H9 (cell line): ENCODE measurements at regions not wholly inside any gene's neighbourhood (a gene's known extent, or its start where the extent isn't known, plus 50 kb on each side); places are given as distances from the start of the nearest gene placed in this dataset.

Experiments
- DNase-seq: peaks from one replicate; pipeline ENCODE4 v3.0.0-alpha.2; 2017
- H2AFZ ChIP-seq: one replicate; pipeline ENCODE4 v1.6.1; 2013; ENCODE audit warnings: mild to moderate bottlenecking, low read length, control low read depth, moderate library complexity
- H2AK5ac ChIP-seq: 2 replicates; pipeline ENCODE4 v1.6.1; 2013; ENCODE audit warnings: low read length, control low read depth, mixed read lengths; ENCODE audit not compliant: insufficient read length
- H2BK120ac ChIP-seq: one replicate; pipeline ENCODE4 v1.6.1; 2013; ENCODE audit warnings: low read depth, mild to moderate bottlenecking, low read length, control low read depth, inconsistent platforms; ENCODE audit not compliant: poor library complexity, severe bottlenecking
- H2BK12ac ChIP-seq: 2 replicates; pipeline ENCODE4 v1.6.1; 2013; ENCODE audit warnings: low read length, control low read depth, mixed read lengths, low read depth; ENCODE audit not compliant: insufficient read length
- H2BK15ac ChIP-seq: 2 replicates; pipeline ENCODE4 v1.6.1; 2013; ENCODE audit warnings: low read depth, low read length, control low read depth
- H2BK20ac ChIP-seq: one replicate; pipeline ENCODE4 v1.6.1; 2013; ENCODE audit warnings: low read depth, mild to moderate bottlenecking, low read length, control low read depth, inconsistent platforms; ENCODE audit not compliant: poor library complexity, severe bottlenecking
- H2BK5ac ChIP-seq: 2 replicates; pipeline ENCODE4 v1.6.1; 2013; ENCODE audit warnings: low read length, control low read depth, mixed read lengths; ENCODE audit not compliant: insufficient read length
- H3K14ac ChIP-seq: 2 replicates; pipeline ENCODE4 v1.6.1; 2013; ENCODE audit warnings: low read length, control low read depth; ENCODE audit not compliant: insufficient read depth
- H3K18ac ChIP-seq: 2 replicates; pipeline ENCODE4 v1.6.1; 2013; ENCODE audit warnings: low read depth, mild to moderate bottlenecking, mixed read lengths, low read length, control low read depth; ENCODE audit not compliant: insufficient read length
- H3K23ac ChIP-seq: 2 replicates; pipeline ENCODE4 v1.6.1; 2013; ENCODE audit warnings: low read length, control low read depth, mixed read lengths, low read depth; ENCODE audit not compliant: insufficient read length
- H3K23me2 ChIP-seq: 2 replicates; pipeline ENCODE4 v1.6.1; 2013; ENCODE audit warnings: low read depth, mild to moderate bottlenecking, mixed read lengths, low read length, control low read depth; ENCODE audit not compliant: insufficient read length, poor library complexity, severe bottlenecking
- H3K27ac ChIP-seq: 2 replicates; pipeline ENCODE4 v1.5.1; 2013; ENCODE audit warnings: low read length, control low read depth, mixed read lengths, low read depth; ENCODE audit not compliant: insufficient read length
- H3K27me3 ChIP-seq: 2 replicates; pipeline ENCODE4 v1.6.1; 2013; ENCODE audit warnings: low read length, control low read depth, inconsistent platforms; ENCODE audit not compliant: insufficient read depth
- H3K4ac ChIP-seq: 2 replicates; pipeline ENCODE4 v1.6.1; 2013; ENCODE audit warnings: low read depth, mild to moderate bottlenecking, control low read depth, inconsistent platforms, low read length, moderate library complexity
- H3K4me1 ChIP-seq: 2 replicates; pipeline ENCODE4 v1.6.1; 2013; ENCODE audit warnings: low read length, control low read depth, inconsistent platforms; ENCODE audit not compliant: insufficient read depth
- H3K4me2 ChIP-seq: 2 replicates; pipeline ENCODE4 v1.6.1; 2013; ENCODE audit warnings: low read length, control low read depth, mixed read lengths; ENCODE audit not compliant: insufficient read length, insufficient read depth
- H3K56ac ChIP-seq: 2 replicates; pipeline ENCODE4 v1.6.1; 2013; ENCODE audit warnings: low read depth, mild to moderate bottlenecking, mixed read lengths, low read length, control low read depth; ENCODE audit not compliant: insufficient read length
- H3K79me1 ChIP-seq: 2 replicates; pipeline ENCODE4 v1.6.1; 2013; ENCODE audit warnings: low read depth, mild to moderate bottlenecking, moderate library complexity, low read length, control low read depth, inconsistent platforms; ENCODE audit not compliant: insufficient read depth, poor library complexity, severe bottlenecking
- H3K79me2 ChIP-seq: 2 replicates; pipeline ENCODE4 v1.6.1; 2013; ENCODE audit warnings: low read length, control low read depth, inconsistent platforms; ENCODE audit not compliant: insufficient read depth
- H3K9ac ChIP-seq: 2 replicates; pipeline ENCODE4 v1.6.1; 2013; ENCODE audit warnings: low read length, control low read depth, mixed read lengths; ENCODE audit not compliant: insufficient read length; ENCODE audit errors: extremely low read depth
- H3K9me3 ChIP-seq: one replicate; pipeline ENCODE4 v1.6.1; 2013; ENCODE audit warnings: low read depth, low read length, inconsistent platforms; ENCODE audit not compliant: control insufficient read depth
- H3T11ph ChIP-seq: one replicate; pipeline ENCODE4 v1.6.1; 2013; ENCODE audit warnings: mild to moderate bottlenecking, low read length, control low read depth, inconsistent platforms
- H4K20me1 ChIP-seq: one replicate; pipeline ENCODE4 v1.6.1; 2013; ENCODE audit not compliant: control insufficient read depth, insufficient read length, insufficient read depth
- H4K5ac ChIP-seq: 2 replicates; pipeline ENCODE4 v1.6.1; 2013; ENCODE audit warnings: low read depth, mild to moderate bottlenecking, mixed read lengths, low read length, control low read depth; ENCODE audit not compliant: insufficient read length
- H4K8ac ChIP-seq: replicated peaks from 2 replicates; pipeline ENCODE4 v1.6.1; 2013; ENCODE audit warnings: low read length, control low read depth, mixed read lengths, low read depth; ENCODE audit not compliant: insufficient read length
- H4K91ac ChIP-seq: 2 replicates; pipeline ENCODE4 v1.6.1; 2013; ENCODE audit warnings: low read depth, mild to moderate bottlenecking, moderate library complexity, mixed read lengths, low read length, control low read depth; ENCODE audit not compliant: insufficient read length
- H3K27ac Mint-ChIP-seq, 3 experiments: 2 replicates in 2 of 3; 3 replicates in 1 of 3; pipeline ENCODE4 v1.8.0; 2020 to 2021; ENCODE audit warnings: mixed read lengths in 3 of 3, mild to moderate bottlenecking in 1 of 3, moderate library complexity in 1 of 3
- H3K27me3 Mint-ChIP-seq: 2 replicates; pipeline ENCODE4 v1.8.0; 2021; ENCODE audit warnings: low read depth, mild to moderate bottlenecking, moderate library complexity, mixed read lengths
- H3K36me3 Mint-ChIP-seq, 3 experiments: 2 replicates in 2 of 3; 3 replicates in 1 of 3; pipeline ENCODE4 v1.8.0; 2020 to 2021; ENCODE audit warnings: low read depth in 3 of 3, mixed read lengths in 3 of 3; ENCODE audit not compliant: insufficient read depth in 1 of 3
- H3K4me1 Mint-ChIP-seq, 2 experiments: 2 replicates each; pipeline ENCODE4 v1.8.0; 2020; ENCODE audit warnings: mixed read lengths in 2 of 2
- H3K4me3 Mint-ChIP-seq, 2 experiments: 2 replicates in 1 of 2; 3 replicates in 1 of 2; pipeline ENCODE4 v1.8.0; 2020 to 2021; ENCODE audit warnings: mild to moderate bottlenecking in 2 of 2, mixed read lengths in 2 of 2, moderate library complexity in 1 of 2
- H3K9me3 Mint-ChIP-seq, 2 experiments: 2 replicates in 1 of 2; 3 replicates in 1 of 2; pipeline ENCODE4 v1.8.0; 2020; ENCODE audit warnings: mild to moderate bottlenecking in 2 of 2, mixed read lengths in 2 of 2, moderate library complexity in 1 of 2
- WGBS: extraction: QIAGEN DNeasy Blood & Tissue Kit; methylation state at CpG from one replicate; pipeline ENCODE4 v1.1.7; 2013; ENCODE audit warnings: missing lambda C conversion rate, low lambda C conversion rate, mixed read lengths; ENCODE audit not compliant: insufficient read length; ENCODE audit errors: extremely low coverage; 5-methylcytosine and 5-hydroxymethylcytosine counted together
- TF ChIP-seq, protein P1 (sequence below): fragments of 200-600 bp; sonication (generic); conservative IDR thresholded peaks from 3 replicates; pipeline ENCODE4 v1.8.0; 2021; ENCODE audit warnings: antibody characterized with exemption, mild to moderate bottlenecking

DNA sequence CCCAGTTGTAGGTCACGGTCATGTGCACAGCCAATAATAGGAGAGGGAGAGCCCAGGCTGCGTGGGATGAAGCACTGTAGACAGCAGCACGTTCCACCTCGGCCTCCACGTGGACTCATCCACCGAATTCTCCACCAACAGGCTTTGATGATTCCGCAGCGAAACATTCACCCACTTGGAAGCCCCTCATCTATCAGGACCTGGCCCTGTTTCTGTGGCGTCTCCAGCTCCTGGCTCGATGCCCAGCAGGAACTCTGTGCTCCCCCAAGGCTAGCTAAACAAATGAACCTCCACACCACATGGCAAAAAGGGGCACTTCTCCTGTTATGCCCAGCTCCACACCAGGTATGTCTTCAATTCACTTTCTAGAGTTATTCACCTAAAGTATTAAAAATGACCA is 237.9 kb upstream of the PDE10A start:
- no peak overlapping the region for H2BK12ac ChIP-seq
- no peak overlapping the region for H2BK5ac ChIP-seq
- no peak overlapping the region for H3K56ac ChIP-seq
- no peak overlapping the region for H2BK20ac ChIP-seq
- peaks cover 0 to 2% of the 10 kb centered on the region in 2 experiments; a peak in 4 of 5 replicates for H3K9me3 Mint-ChIP-seq
- H3K4ac ChIP-seq, result no peak overlapping the region
- H3K23me2 ChIP-seq, result no peaks in the 10 kb centered on the region
- H3K9ac ChIP-seq, result no peak overlapping the region
- no peaks in the 10 kb centered on the region for H3K4me1 Mint-ChIP-seq
- no peak overlapping the region for H4K8ac ChIP-seq
- no peak overlapping the region for H3T11ph ChIP-seq
- H3K4me1 ChIP-seq, result no peaks in the 10 kb centered on the region
- H2AFZ ChIP-seq, result no peak overlapping the region
- TF ChIP-seq, protein P1, sequence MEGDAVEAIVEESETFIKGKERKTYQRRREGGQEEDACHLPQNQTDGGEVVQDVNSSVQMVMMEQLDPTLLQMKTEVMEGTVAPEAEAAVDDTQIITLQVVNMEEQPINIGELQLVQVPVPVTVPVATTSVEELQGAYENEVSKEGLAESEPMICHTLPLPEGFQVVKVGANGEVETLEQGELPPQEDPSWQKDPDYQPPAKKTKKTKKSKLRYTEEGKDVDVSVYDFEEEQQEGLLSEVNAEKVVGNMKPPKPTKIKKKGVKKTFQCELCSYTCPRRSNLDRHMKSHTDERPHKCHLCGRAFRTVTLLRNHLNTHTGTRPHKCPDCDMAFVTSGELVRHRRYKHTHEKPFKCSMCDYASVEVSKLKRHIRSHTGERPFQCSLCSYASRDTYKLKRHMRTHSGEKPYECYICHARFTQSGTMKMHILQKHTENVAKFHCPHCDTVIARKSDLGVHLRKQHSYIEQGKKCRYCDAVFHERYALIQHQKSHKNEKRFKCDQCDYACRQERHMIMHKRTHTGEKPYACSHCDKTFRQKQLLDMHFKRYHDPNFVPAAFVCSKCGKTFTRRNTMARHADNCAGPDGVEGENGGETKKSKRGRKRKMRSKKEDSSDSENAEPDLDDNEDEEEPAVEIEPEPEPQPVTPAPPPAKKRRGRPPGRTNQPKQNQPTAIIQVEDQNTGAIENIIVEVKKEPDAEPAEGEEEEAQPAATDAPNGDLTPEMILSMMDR, result no peak
- H4K20me1 ChIP-seq, result no peaks in the 10 kb centered on the region
- no peak for DNase-seq
- H3K9me3 ChIP-seq, result no peaks in the 10 kb centered on the region
- no peaks in the 10 kb centered on the region for H3K27me3 ChIP-seq
- H2AK5ac ChIP-seq, result no peak overlapping the region
- H3K23ac ChIP-seq, result no peak overlapping the region
- no peak overlapping the region; the same call in 1 of the 2 replicates for H3K14ac ChIP-seq
- H3K4me2 ChIP-seq, result no peak overlapping the region
- H3K36me3 Mint-ChIP-seq, result no peaks in the 10 kb centered on the region; a peak in 1 of 7 replicates
- H3K18ac ChIP-seq, result no peak overlapping the region
- no peak overlapping the region for H4K91ac ChIP-seq
- H3K79me1 ChIP-seq, result no peaks in the 10 kb centered on the region
- no peak overlapping the region for H3K27ac ChIP-seq
- H3K27ac Mint-ChIP-seq, result no peak overlapping the region; a peak in 1 of 7 replicates
- no CpG with 5 or more reads among the region's 10 CpGs for WGBS
- H3K27me3 Mint-ChIP-seq, result peaks cover 20% of the 10 kb centered on the region
- H3K79me2 ChIP-seq, result no peaks in the 10 kb centered on the region
- no peak overlapping the region for H2BK120ac ChIP-seq
- no peak overlapping the region for H4K5ac ChIP-seq
- no peak overlapping the region for H3K4me3 Mint-ChIP-seq
- no peak overlapping the region for H2BK15ac ChIP-seq
